PC-9 (cell line): ENCODE measurements at regions not wholly inside any gene's neighbourhood (a gene's known extent, or its start where the extent isn't known, plus 50 kb on each side); places are given as distances from the start of the nearest gene placed in this dataset.

Source experiments
- BruUV-seq: library from RNA; stranded (reverse); fragments of 400-500 nt; replicated peaks from 2 replicates; lab custom pipeline; 2021; lab: Mats Ljungman, UMichigan
- CTCF ChIA-PET: fragments of 300-600 bp; sonication (Branson Sonifier 250); formaldehyde crosslinking; loops from one replicate; lab custom pipeline; 2022; ENCODE audit warnings: antibody characterized with exemption; lab: Charles Lee
- POLR2A ChIA-PET: fragments of 300-600 bp; sonication (Branson Sonifier 250); formaldehyde crosslinking; loops from one replicate; lab custom pipeline; 2022; ENCODE audit warnings: antibody characterized with exemption; ENCODE audit not compliant: unreplicated experiment; lab: Charles Lee
- DNase-seq, 2 experiments: peaks; one replicate each; pipeline versions ENCODE4 v3.0.0 to v3.0.0-alpha.2; 2015 to 2022; ENCODE audit warnings: mixed read lengths in 1 of 2
- H2AFZ ChIP-seq: fragments of 200-600 bp; sonication (generic); 2 replicates; pipeline ENCODE4 v1.8.1; 2017; ENCODE audit warnings: antibody characterized with exemption
- H3F3A ChIP-seq: fragments of 200-600 bp; sonication (generic); 2 replicates; pipeline ENCODE4 v1.8.1; 2017; ENCODE audit warnings: antibody characterized with exemption, mild to moderate bottlenecking, low read depth; ENCODE audit not compliant: insufficient read depth
- H3K27ac ChIP-seq: fragments of 200-600 bp; sonication (generic); 2 replicates; pipeline ENCODE4 v1.6.1; 2016; ENCODE audit warnings: mixed run types
- H3K27me3 ChIP-seq: fragments of 200-600 bp; sonication (generic); 2 replicates; pipeline ENCODE4 v1.6.1; 2016; ENCODE audit warnings: low read depth, mixed run types; ENCODE audit not compliant: insufficient read depth
- H3K36me3 ChIP-seq: fragments of 200-600 bp; sonication (generic); 2 replicates; pipeline ENCODE4 v1.6.1; 2016; ENCODE audit warnings: low read depth, mixed run types
- H3K4me1 ChIP-seq: fragments of 200-600 bp; sonication (generic); replicated peaks from 2 replicates; pipeline ENCODE4 v1.6.1; 2016; ENCODE audit warnings: mixed run types; ENCODE audit not compliant: insufficient read depth
- H3K4me2 ChIP-seq: fragments of 200-600 bp; sonication (generic); 2 replicates; pipeline ENCODE4 v1.6.1; 2017; ENCODE audit warnings: mixed run types
- H3K4me3 ChIP-seq: fragments of 200-600 bp; sonication (generic); 2 replicates; pipeline ENCODE4 v1.6.1; 2016; ENCODE audit warnings: mixed run types
- H3K79me2 ChIP-seq: fragments of 200-600 bp; sonication (generic); 2 replicates; pipeline ENCODE4 v1.6.1; 2017; ENCODE audit warnings: low read depth, mixed run types
- H3K9me2 ChIP-seq: fragments of 200-600 bp; sonication (generic); 2 replicates; pipeline ENCODE4 v1.8.1; 2017; ENCODE audit warnings: mild to moderate bottlenecking; ENCODE audit not compliant: insufficient read depth
- H3K9me3 ChIP-seq: fragments of 200-600 bp; sonication (generic); 2 replicates; pipeline ENCODE4 v1.8.1; 2016; ENCODE audit warnings: low read depth; ENCODE audit not compliant: insufficient read depth
- H4K20me1 ChIP-seq: fragments of 200-600 bp; sonication (generic); 2 replicates; pipeline ENCODE4 v1.8.1; 2017; ENCODE audit not compliant: insufficient read depth
- EZH2 ChIP-seq: fragments of 200-600 bp; sonication (generic); IDR thresholded peaks from 2 replicates; pipeline ENCODE4 v1.8.0; 2017; ENCODE audit warnings: antibody characterized with exemption, low read depth
- intact Hi-C: fragments of 100-400 bp; cut with micrococcal nuclease; formaldehyde crosslinking; loops from one replicate; pipeline ENCODE4 v1.10.0; 2022; ENCODE audit not compliant: unreplicated experiment
- TF ChIP-seq, protein P1 (sequence below): fragments of 200-600 bp; sonication (generic); conservative IDR thresholded peaks from 2 replicates; pipeline ENCODE4 v1.6.1; 2017; ENCODE audit warnings: mixed run types, antibody characterized with exemption, mild to moderate bottlenecking, moderate library complexity

DNA sequence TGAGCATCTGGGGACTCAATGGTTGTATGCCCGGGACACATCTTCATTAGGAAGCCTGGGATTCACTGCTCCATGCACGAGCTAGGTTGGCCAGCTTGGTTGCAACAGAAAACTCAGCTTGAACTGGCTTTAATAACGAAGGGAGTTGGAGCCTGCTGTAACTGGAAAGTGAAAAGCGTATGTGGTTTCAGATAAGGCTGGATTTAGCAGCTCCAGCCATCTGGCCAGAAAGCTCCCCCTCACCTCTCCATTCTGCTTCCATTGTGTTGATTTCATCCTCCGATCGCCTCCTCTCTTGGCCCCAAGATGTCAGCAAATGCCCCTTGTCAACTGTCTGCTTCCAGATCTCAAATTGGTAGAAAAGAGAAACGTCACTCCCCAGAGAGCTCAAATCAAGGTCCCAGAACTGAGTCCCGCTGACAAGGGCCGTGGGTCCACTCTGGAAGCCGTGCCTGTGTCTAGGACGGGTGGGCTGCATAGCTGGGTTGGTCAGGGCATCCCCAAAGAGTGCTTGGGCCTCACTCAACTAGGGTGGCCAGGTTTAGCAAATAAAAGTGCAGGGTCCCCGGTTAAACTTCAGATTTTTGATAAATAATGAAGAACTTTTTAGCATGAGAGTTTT lies 117.0 kb upstream of the PMEPA1 start:
- no peak for TF ChIP-seq EZH2
- TF ChIP-seq, protein P1, sequence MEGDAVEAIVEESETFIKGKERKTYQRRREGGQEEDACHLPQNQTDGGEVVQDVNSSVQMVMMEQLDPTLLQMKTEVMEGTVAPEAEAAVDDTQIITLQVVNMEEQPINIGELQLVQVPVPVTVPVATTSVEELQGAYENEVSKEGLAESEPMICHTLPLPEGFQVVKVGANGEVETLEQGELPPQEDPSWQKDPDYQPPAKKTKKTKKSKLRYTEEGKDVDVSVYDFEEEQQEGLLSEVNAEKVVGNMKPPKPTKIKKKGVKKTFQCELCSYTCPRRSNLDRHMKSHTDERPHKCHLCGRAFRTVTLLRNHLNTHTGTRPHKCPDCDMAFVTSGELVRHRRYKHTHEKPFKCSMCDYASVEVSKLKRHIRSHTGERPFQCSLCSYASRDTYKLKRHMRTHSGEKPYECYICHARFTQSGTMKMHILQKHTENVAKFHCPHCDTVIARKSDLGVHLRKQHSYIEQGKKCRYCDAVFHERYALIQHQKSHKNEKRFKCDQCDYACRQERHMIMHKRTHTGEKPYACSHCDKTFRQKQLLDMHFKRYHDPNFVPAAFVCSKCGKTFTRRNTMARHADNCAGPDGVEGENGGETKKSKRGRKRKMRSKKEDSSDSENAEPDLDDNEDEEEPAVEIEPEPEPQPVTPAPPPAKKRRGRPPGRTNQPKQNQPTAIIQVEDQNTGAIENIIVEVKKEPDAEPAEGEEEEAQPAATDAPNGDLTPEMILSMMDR: no peak
- no peaks in the 10 kb centered on the region for H3K9me2 ChIP-seq
- H3K4me1 ChIP-seq: no peaks in the 10 kb centered on the region
- POLR2A ChIA-PET: interaction anchor here (0.6 kb wide), 2 partner anchors 16 to 355 kb away, joined by 3 to 4 read pairs; no protein-coding TSS in a partner anchor
- H3K4me2 ChIP-seq: no peak overlapping the region
- no peaks in the 10 kb centered on the region for H3K36me3 ChIP-seq
- no peaks in the 10 kb centered on the region for H4K20me1 ChIP-seq
- BruUV-seq: no TSS peak
- H3F3A ChIP-seq: no peaks in the 10 kb centered on the region; the same call in 1 of the 2 replicates
- H3K27ac ChIP-seq: no peak overlapping the region
- H3K27me3 ChIP-seq: no peaks in the 10 kb centered on the region
- H3K4me3 ChIP-seq: no peak overlapping the region
- no peaks in the 10 kb centered on the region for H3K9me3 ChIP-seq
- intact Hi-C loops: no loop called here
- CTCF ChIA-PET: no interaction called here
- no peaks in the 10 kb centered on the region for H3K79me2 ChIP-seq
- DNase-seq: no peak
- H2AFZ ChIP-seq: no peak overlapping the region

DNA sequence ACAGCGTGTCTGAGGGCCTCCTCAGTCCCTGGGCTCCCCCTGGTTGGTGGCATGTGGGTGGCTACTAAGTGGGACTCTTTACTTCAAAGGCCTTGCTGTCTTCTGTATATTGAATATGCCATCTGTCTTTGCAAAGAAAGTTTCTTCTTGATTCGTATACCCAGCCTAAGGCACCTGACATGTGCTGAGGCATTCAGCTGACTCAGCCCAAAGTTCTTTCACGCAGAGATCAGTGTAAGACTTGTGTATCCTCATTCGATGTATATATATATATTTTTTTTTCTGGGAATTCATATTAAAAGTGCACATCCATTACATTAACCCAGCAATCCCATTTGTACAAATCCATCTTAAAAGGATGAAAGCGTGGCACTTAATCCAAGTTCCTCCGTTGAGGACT lies 115.1 kb upstream of the PMEPA1 start:
- TF ChIP-seq, protein P1: no peak
- no peak for TF ChIP-seq EZH2
- no peaks in the 10 kb centered on the region; the same call in 1 of the 2 replicates for H3F3A ChIP-seq
- H4K20me1 ChIP-seq: no peaks in the 10 kb centered on the region
- H3K4me3 ChIP-seq: no peak overlapping the region
- no peak overlapping the region for H3K4me2 ChIP-seq
- intact Hi-C loops: no loop called here
- H3K36me3 ChIP-seq: no peaks in the 10 kb centered on the region
- POLR2A ChIA-PET: no interaction called here
- H3K27me3 ChIP-seq: no peaks in the 10 kb centered on the region
- H3K4me1 ChIP-seq: peaks cover 5% of the 10 kb centered on the region
- peak in 1 of 2 experiments; percentile 19 for DNase-seq
- no peaks in the 10 kb centered on the region for H3K79me2 ChIP-seq
- H2AFZ ChIP-seq: no peak overlapping the region
- no peak overlapping the region for H3K27ac ChIP-seq
- BruUV-seq: no TSS peak
- no peaks in the 10 kb centered on the region for H3K9me3 ChIP-seq
- no peaks in the 10 kb centered on the region for H3K9me2 ChIP-seq
- CTCF ChIA-PET: no interaction called here

DNA sequence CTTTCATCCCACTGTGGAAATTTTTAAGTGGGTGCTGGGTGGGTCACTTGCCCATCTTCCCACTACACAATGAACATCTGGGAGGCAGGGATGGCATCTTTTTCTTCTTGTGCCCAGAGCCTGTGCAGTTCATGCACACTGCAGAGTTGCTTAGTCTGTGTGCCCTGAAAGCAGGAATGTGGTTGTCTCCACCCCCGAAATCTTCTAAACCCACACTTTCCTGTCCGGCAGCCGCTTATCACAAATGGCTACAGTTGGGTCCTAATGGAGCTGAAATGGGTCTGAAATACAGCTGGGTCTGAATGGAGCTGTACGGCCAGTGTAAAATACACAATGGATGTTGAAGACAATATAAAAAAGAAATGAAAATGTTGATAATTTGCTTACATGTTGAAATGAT lies 112.1 kb upstream of the PMEPA1 start:
- no peaks in the 10 kb centered on the region for H4K20me1 ChIP-seq
- DNase-seq: no peak
- no peaks in the 10 kb centered on the region for H3K27me3 ChIP-seq
- H3K27ac ChIP-seq: no peak overlapping the region
- H3K4me3 ChIP-seq: no peak overlapping the region
- no peak overlapping the region for H3K4me2 ChIP-seq
- intact Hi-C loops: no loop called here
- no peaks in the 10 kb centered on the region for H3K36me3 ChIP-seq
- ChIA-PET POLR2A (no interaction called here), CTCF (no interaction called here)
- H3K4me1 ChIP-seq: peaks cover 8% of the 10 kb centered on the region
- H3F3A ChIP-seq: no peaks in the 10 kb centered on the region
- no peaks in the 10 kb centered on the region for H3K9me2 ChIP-seq
- no peaks in the 10 kb centered on the region for H3K9me3 ChIP-seq
- BruUV-seq: no TSS peak
- H3K79me2 ChIP-seq: no peaks in the 10 kb centered on the region
- no peak for TF ChIP-seq EZH2
- TF ChIP-seq, protein P1: no peak
- H2AFZ ChIP-seq: no peak overlapping the region
